Nephron (organoid): ENCODE measurements at regions not wholly inside any gene's neighbourhood (a gene's known extent, or its start where the extent isn't known, plus 50 kb on each side); places are given as distances from the start of the nearest gene placed in this dataset.
"Not testable (repeated sequence)": the region's sequence is repeated elsewhere in the genome, so short reads cannot be mapped to it uniquely, and the experiment has no call there.

ENCODE experiments used
- H3K27ac Mint-ChIP-seq, 3 experiments: 2 replicates each; pipeline ENCODE4 v1.8.0; 2020; ENCODE audit warnings: mixed read lengths in 3 of 3, mild to moderate bottlenecking in 2 of 3, moderate library complexity in 1 of 3
- H3K27me3 Mint-ChIP-seq: 2 replicates; pipeline ENCODE4 v1.8.0; 2021; ENCODE audit warnings: low read depth, mild to moderate bottlenecking, moderate library complexity, mixed read lengths
- H3K36me3 Mint-ChIP-seq: 2 replicates; pipeline ENCODE4 v1.8.0; 2020; ENCODE audit warnings: low read depth, mixed read lengths
- H3K4me1 Mint-ChIP-seq: 2 replicates; pipeline ENCODE4 v1.8.0; 2020; ENCODE audit warnings: mixed read lengths
- H3K4me3 Mint-ChIP-seq, 3 experiments: 2 replicates each; pipeline ENCODE4 v1.8.0; 2020; ENCODE audit warnings: mild to moderate bottlenecking in 3 of 3, mixed read lengths in 3 of 3, moderate library complexity in 2 of 3
- H3K9me3 Mint-ChIP-seq: 2 replicates; pipeline ENCODE4 v1.8.0; 2020; ENCODE audit warnings: mixed read lengths
- CTCF ChIP-seq, 3 experiments: fragments of 200-600 bp; sonication (generic); IDR thresholded peaks; one replicate each; pipeline ENCODE4 v1.5.0; 2021; ENCODE audit warnings: antibody characterized with exemption in 3 of 3; ENCODE audit not compliant: unreplicated experiment in 3 of 3

GRCh38 chr13:97766749-97767148 lies 186.7 kb upstream of the IPO5 start:
- TF ChIP-seq CTCF (IDR thresholded peaks at IDR 0.05; ENCODE audit: unreplicated experiment in 3 of 3), result no peak
- Mint-ChIP-seq H3K36me3 (no peaks in the 10 kb centered on the region), H3K9me3 (peaks cover 17% of the 10 kb centered on the region)

GRCh38 chr13:97768134-97768533 lies 185.3 kb upstream of the IPO5 start:
- no peak overlapping the region for H3K27ac Mint-ChIP-seq
- H3K9me3 Mint-ChIP-seq, result peaks cover 10% of the 10 kb centered on the region
- H3K4me1 Mint-ChIP-seq, result no peaks in the 10 kb centered on the region
- peaks cover 9% of the 10 kb centered on the region for H3K27me3 Mint-ChIP-seq
- TF ChIP-seq CTCF (IDR thresholded peaks at IDR 0.05; ENCODE audit: unreplicated experiment in 3 of 3), result no peak
- H3K4me3 Mint-ChIP-seq, result no peak overlapping the region
- no peaks in the 10 kb centered on the region for H3K36me3 Mint-ChIP-seq

More at GRCh38 chr13:97766749-97767148, 186.7 kb upstream of the IPO5 start:
- Mint-ChIP-seq H3K4me3 (no peak overlapping the region), H3K4me1 (no peaks in the 10 kb centered on the region), H3K27me3 (peaks cover 2% of the 10 kb centered on the region), H3K27ac (no peak overlapping the region)

- H3K4me3 Mint-ChIP-seq, H3K36me3 Mint-ChIP-seq, H3K27ac Mint-ChIP-seq, H3K27me3 Mint-ChIP-seq, H3K4me1 Mint-ChIP-seq, H3K9me3 Mint-ChIP-seq: not testable (repeated sequence)
Observed at GRCh38 chr13:97770231-97770630, 183.2 kb upstream of the IPO5 start.

GRCh38 chr13:97772466-97772865 lies 181.0 kb upstream of the IPO5 start:
- not testable (repeated sequence) for H3K36me3 Mint-ChIP-seq

GRCh38 chr13:97774391-97775100 lies 178.9 kb upstream of the IPO5 start:
- H3K27me3 Mint-ChIP-seq, H3K4me1 Mint-ChIP-seq, H3K4me3 Mint-ChIP-seq: not testable (repeated sequence)

More at GRCh38 chr13:97772466-97772865, 181.0 kb upstream of the IPO5 start:
- peaks cover 17% of the 10 kb centered on the region for H3K9me3 Mint-ChIP-seq
- H3K4me1 Mint-ChIP-seq, H3K27ac Mint-ChIP-seq, H3K4me3 Mint-ChIP-seq, H3K27me3 Mint-ChIP-seq: not testable (repeated sequence)

GRCh38 chr13:97780486-97780885 lies 173.0 kb upstream of the IPO5 start:
- no peaks in the 10 kb centered on the region for H3K27me3 Mint-ChIP-seq
- no peak overlapping the region for H3K4me3 Mint-ChIP-seq
- H3K27ac Mint-ChIP-seq, result no peak overlapping the region
- H3K36me3 Mint-ChIP-seq, result no peaks in the 10 kb centered on the region
- peaks cover 23% of the 10 kb centered on the region for H3K9me3 Mint-ChIP-seq
- no peaks in the 10 kb centered on the region for H3K4me1 Mint-ChIP-seq
- no peak for TF ChIP-seq CTCF (IDR thresholded peaks at IDR 0.05; ENCODE audit: unreplicated experiment in 3 of 3)

More at GRCh38 chr13:97774391-97775100, 178.9 kb upstream of the IPO5 start:
- H3K27ac Mint-ChIP-seq, H3K36me3 Mint-ChIP-seq: not testable (repeated sequence)
- H3K9me3 Mint-ChIP-seq, result peaks cover 25% of the 10 kb centered on the region

GRCh38 chr13:97781891-97782305 lies 171.6 kb upstream of the IPO5 start:
- Mint-ChIP-seq H3K36me3 (no peaks in the 10 kb centered on the region), H3K4me3 (no peak overlapping the region), H3K27ac (no peak overlapping the region), H3K4me1 (no peaks in the 10 kb centered on the region), H3K9me3 (peaks cover 12% of the 10 kb centered on the region), H3K27me3 (no peaks in the 10 kb centered on the region)
- TF ChIP-seq CTCF (IDR thresholded peaks at IDR 0.05; ENCODE audit: unreplicated experiment in 3 of 3), result no peak
